NCI-H2171 (cell line): ENCODE measurements at regions not wholly inside any gene's neighbourhood (a gene's known extent, or its start where the extent isn't known, plus 50 kb on each side); places are given as distances from the start of the nearest gene placed in this dataset.
"Not testable (repeated sequence)": the region's sequence is repeated elsewhere in the genome, so short reads cannot be mapped to it uniquely, and the experiment has no call there.

ENCODE experiments used
- DNase-seq: peaks from one replicate; lab custom pipeline; 2025; lab: John Stamatoyannopoulos, UW

DNA sequence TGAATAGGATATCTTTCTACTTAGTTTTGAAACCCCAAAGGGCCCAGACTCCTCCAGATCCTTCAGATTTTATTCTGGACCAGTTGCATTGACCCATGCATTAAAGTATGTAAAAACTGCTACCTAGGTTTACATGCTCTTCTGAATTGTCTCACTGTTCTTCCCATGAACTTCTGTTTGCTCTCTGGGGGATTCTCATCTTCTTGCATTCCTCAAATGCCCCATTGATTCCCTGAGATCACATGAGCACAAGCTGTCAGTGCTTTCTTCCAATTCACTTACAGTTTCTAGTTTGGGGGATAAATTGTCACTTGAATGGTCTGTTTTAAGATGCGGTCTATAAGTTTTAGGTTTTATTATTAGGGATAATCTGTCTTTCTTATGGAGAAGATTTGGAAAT lies 188.9 kb upstream of the KIF2B start:
- no peak for DNase-seq

DNA sequence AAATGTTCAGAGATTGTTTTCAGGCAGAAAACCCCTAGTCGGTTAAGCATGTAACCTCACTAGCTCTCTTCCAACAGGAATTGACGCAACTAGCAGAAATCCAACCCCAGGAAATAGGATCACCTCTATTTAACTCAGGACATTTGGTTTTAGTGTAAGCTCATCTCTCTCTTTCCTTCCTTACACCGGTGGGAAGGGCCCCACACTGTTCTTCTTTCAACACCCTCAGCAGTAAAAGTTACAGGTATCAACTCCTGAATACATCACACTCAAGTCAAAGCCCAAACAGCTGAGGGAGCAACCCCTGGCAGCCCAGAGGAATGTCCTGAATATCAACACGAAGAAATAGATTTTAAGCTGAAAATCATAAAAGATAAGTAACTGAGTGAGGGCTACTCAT lies 191.2 kb upstream of the KIF2B start:
- DNase-seq, result no peak

DNA sequence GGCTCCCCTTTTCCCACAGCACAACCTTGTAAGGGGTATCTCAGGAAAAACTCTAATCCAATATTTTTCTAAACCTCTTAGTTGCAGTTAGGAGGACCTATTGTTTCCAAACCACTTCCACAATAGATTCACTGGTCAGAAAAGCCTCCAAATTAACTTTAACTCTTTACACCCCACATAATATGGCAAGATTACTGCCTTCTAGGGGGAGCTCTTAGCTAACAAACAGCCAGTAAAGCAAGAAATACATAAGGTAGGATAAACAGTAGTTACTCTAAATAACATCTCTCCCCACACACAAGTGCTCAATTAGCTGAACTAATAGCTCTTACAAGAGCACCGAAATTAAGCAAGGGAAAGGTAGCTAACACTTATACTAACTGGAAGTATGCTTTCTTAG lies 192.1 kb upstream of the KIF2B start:
- no peak for DNase-seq

DNA sequence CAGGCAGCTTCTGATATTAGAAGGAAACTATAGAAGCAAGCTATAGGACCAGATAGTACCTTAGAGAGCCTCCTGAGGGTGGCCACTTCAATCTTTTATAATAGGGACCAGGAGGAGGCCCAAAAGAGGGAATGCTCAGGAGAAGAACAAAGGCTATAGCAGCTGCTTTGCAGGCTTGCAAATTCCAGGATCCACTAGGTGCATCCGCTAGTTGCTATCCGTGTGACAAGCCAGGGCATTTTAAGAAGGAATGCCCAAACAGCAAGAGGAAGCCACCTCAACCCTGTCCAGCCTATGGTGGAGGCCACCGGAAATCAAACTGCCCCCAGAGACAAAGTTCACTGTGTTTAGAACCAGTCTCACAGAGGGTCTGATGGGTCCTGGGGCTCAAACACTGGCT lies 192.6 kb upstream of the KIF2B start:
- DNase-seq, result no peak

DNA sequence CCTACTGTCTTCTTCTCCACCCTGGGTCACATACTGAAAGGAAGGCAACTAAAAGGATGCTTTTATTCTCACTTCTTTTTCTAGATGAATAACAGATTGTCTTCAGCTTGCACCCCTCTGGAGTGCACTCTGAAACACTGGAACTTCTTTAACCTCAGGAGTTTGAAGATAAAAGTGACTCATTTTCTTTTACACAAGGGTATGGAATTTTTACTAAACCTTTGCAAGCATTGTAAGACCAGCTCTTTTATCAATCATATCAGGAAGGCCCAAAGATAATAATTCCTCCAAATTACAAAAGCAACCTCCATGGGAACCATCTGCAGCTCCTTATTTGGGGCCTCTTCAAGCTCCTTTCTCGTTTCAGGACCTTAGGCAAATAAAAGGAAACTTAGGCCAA lies 193.5 kb upstream of the KIF2B start:
- no peak for DNase-seq

DNA sequence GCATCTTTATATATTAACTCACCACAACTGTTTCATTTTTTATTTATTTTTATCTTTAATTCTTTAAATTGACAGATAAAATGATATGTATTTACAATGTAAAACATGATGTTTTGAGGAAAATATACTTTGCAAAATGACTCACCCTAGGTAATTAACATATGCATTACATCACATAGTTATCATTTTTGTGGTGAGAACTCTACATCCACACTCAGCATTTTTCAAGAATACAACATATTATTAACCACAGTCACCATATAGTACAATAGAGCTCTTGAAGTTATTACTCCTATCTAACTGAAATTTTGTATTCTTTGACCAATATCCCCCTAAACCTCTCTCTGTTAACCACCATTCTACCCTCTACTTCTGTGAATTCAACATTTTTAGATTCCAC lies 194.7 kb upstream of the KIF2B start:
- no peak for DNase-seq

DNA sequence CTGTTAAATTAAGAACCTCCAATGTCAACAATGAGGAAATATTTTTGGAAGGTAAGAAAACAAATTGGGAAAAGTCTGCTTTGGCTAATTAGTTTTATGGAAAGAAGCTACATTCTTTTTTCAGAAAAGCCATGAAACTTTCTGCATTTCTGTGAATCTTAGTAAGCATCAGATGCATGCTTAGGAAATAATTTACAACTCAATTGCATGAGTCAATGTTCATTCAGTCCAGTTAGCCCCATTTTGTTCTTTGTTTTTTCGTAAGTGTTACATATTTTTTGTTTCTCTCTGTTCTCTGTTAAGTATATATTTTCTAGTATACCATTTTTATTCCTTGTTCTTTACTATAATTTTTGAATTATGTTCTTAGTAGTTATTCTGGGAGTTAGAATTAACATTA lies 195.2 kb upstream of the KIF2B start:
- no peak for DNase-seq

DNA sequence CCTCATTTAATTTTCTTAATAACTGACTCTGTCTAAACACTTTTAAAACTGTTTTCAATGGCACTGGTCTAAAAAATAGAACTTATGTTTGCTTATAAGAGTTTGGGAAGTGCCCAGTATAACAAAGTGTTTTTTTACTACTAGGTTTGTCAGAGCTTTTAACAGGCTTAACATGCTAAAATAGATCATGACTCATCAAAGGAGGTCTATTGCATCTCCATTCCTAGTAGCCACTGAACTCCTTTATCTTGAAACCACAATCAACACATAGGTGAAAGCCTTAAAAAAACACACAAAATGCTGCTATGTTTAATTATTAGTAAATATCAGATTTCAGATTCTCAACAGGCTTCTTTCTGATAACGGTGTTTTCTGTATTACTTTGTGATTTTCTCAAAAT lies 196.4 kb upstream of the KIF2B start:
- no peak for DNase-seq

DNA sequence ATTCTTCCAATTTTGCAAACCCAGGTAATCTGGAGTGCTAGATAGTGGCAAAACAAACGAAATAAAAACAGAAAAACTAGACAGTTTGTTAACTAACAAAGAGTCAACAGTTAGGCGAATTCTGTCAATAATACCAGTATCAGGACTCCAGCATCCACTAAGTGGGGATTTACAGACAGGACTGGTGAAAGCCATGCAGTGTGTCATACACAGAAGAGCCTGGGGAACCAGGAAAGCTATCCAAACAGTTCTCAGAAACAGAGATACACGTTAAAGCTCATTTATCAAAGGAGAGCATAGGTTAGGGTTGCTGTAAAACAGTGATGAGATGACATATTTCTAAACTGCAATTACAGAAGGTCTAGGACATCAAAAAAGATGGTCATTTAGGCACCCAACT lies 203.7 kb upstream of the KIF2B start:
- DNase-seq, result no peak

DNA sequence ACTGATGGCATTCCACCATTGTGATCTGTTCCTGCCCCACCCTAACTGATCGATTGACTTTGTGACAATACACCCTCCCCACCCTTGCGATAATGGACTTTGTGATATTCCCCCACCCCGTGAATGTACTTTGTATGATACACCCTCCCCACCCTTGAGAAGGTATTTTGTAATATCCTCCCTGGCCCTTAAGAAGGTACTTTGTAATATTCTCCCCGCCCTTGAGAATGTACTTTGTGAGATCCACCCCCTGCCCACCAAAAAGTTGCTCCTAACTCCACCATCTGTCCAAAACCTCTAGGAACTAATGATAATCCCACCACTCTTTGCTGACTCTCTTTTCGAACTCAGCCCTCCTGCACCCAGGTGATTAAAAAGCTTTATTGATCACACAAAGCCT lies 214.5 kb upstream of the KIF2B start:
- DNase-seq, result not testable (repeated sequence)

DNA sequence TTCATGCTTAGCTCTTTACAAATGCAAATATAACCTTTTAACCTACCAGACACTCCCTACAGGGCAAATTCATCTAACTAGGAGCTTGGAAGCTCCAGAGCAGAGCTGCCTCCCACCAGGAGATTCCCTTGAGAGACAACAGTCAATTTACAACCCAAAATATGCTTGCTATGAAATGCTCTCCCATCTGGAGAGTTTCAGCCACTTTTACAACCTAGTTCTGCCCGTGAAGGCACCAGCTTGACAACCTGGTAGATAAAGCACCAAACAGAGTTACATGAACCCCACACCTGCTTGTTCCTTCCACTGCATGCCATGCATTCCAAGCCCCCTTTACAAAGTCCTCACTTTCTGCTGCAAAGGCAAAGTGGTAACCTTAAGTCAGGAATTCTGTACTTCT lies 215.3 kb upstream of the KIF2B start:
- no peak for DNase-seq

DNA sequence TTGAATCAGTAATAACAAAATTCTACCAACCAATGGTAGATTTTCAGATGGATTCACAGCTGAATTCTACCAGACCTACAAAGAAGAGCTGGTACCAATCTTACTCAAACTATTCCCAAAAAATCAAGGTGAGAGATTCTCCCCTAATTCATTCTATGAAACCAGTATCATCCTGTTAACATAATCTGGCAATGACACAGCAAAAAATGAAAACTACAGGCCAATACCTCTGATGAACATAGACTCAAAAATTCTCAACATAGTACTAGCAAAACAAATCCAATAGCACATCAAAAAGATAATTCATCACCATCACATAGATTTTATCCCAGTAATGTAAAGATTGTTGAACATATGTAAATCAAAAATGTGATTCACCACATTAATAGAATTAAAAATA lies 234.4 kb upstream of the KIF2B start:
- no peak for DNase-seq

DNA sequence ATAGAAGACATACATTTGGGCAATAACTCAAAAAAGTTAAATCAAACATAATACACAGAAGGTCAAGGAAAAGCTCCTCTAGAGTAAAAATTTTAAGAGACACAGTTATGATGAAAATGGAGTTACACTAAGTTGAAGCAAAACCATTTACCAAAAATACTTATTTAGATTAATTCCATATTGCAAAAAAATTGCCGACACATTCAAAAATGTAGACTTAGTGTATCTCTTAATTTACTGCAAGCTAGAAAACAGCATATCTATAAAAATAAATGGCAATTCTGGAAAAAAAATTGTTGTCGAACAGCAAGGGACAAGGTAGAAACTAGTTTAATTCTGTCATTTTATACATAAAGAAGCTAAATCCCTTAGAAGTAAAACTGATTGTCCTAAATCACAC lies 248.7 kb upstream of the KIF2B start:
- DNase-seq, result no peak

DNA sequence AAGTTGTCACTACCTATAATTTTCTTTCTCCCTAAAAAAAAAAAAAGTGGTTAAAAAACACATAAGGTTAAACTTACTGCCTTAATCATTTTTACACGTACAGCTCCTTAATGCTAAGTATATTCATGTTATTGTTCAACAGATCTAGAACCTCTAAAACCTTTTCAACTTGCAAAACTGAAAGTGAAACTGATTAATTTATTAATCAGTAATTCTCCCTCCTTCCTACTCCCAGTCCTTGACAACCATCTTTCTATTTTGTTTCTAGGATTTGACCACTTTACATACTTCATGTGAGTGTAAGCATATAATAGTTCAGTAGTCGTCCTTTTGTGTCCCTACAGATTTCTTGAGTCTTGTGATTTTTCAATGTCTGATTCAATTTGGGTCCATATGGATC lies 251.4 kb upstream of the KIF2B start:
- no peak for DNase-seq

DNA sequence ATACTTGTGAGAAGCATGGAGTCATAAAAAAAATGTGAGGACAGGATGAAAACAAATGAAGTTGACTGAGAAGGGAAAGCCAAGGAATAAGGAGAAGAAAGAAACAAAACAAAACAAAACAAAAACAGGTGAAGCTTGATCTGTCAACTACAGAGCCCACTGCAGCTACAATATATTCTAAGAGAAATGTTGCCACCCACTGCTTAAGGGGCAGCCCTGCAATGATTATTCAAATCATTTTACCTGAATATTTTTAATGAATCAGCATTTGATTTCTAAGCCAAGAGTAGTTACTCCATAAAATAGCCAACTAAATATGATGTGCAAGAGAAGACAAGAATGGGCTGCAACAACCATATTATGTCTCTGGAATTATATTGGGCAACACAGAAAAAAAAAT lies 252.0 kb upstream of the KIF2B start:
- no peak for DNase-seq

DNA sequence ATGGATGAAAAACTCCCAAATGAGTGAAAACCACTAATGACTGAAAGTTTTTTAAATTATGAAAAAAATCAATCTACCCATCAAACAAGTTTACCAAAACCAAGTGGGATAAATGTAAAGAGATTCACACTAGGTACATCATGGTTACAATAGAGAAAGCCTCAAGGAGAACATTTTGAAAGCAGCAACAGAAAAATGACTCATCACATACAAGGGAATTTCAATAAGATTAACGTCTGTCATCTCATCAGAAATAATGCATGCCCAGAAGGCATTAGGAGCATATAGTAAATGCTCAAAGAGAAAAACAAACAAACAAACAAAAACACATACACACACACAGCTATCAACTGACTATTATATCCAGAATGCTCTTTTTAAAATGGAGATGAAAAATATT lies 261.8 kb upstream of the KIF2B start:
- DNase-seq, result no peak

DNA sequence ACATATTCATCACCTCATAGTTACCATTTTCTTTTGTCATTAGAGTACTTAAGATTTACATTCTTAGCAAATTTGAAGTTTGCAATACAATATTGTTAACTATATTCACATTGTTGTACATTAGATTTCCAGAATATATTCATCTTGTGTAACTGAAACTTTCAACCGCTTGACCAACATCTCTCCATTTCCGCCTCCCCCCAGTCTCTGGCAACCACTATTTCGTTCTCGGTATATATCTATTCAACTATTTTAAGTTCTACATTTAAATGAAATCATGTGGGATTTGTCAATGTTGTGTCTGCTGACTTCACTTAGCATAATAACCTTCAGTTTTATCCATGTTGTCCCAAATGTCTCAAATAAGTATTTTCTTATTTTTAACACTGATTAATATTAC lies 274.5 kb upstream of the KIF2B start:
- DNase-seq, result no peak

DNA sequence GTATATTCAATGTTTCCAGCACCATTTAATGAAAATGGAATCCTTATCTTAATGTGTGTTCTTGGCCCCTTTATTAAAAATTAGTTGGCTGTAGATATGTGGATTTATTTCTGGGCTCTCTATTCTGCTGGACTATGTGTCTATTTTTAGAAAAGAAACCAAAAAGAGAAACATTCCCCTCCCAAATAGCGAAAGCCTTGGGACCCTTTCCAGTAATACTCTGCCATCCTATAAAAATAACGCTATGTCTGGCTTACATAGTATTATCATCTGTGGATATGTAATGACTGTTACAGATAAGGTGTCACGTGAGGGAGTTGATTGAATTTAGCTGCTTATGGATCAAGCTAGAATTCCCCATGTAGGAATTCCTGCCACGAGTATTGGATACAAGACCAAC lies 279.3 kb upstream of the KIF2B start:
- DNase-seq, result no peak

DNA sequence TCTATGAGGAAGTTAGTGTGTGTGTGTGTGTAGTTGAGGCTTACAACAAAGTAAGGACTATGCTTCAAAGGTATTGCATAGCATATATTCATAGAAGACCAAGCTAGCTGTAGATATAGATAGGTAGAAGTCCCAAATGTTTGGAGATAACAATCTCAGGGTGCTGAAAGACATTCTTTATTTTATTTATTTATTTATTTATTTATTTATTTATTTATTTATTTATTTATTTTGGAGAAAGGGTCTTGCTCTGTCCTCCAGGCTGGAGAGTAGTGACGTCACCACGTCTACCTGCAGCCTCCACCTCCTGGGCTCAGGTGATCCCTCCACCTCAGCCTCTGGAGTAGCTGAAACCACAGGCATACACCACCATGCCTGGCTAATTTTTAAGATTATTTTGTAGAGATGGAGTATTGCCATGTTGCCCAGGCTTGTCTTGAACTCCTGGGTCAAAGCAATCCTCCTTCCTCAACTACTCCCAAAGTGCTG lies 284.6 kb upstream of the KIF2B start:
- no peak for DNase-seq

DNA sequence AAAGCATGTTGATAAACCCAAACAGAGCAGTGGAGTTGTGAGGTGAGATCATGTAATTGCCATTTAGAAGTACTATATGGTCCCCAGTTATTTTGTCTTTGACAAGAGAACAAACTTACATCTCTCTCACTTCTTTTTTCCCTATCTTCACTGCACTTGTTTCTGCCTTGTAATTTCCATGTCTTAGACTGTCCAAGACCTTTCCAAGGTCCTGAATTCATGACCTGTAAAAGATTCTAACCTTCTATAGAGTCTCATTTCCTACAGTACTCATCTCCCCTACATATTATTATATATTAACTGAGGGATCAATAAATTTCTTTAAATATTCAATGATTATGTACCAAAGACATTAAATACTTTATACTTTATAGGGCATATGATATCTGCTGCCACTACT lies 295.3 kb upstream of the KIF2B start:
- no peak for DNase-seq

DNA sequence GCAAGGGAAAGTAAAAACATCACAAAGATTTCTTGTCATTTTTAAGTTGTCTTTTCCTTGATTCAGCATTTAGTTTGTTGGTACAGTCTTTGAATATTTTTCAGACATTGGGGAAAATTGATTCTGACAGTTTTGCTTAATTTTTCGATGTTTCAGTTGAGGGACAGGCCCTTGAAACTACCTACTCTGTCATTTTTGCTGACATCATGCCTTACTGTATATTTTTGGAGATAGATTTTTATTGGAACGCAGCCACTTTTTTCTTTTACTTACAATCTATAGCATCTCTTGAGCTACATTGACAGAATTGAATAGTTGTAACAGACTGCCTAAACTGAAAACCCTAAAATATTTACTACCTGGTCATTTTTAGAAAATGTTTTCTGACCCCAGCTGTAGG lies 297.1 kb upstream of the KIF2B start:
- DNase-seq, result no peak

DNA sequence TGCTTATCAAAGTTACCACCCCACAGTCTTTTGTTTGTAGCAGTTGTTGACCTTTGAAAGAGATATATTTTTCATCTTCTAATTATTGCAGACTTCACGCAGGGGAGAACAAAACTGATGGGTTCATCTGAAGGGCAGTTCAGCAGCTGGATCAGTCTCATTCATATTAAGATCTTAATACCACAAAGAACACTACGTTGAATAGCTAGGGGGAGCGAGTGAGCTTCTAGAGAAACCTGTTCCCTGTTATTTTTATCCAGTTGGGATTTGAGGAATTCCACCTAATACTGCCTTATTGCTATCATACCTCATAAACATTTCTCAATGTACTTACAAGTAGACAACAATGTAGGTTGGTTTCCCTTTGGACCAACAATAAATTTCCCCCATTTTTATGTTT lies 306.1 kb upstream of the KIF2B start:
- no peak for DNase-seq

DNA sequence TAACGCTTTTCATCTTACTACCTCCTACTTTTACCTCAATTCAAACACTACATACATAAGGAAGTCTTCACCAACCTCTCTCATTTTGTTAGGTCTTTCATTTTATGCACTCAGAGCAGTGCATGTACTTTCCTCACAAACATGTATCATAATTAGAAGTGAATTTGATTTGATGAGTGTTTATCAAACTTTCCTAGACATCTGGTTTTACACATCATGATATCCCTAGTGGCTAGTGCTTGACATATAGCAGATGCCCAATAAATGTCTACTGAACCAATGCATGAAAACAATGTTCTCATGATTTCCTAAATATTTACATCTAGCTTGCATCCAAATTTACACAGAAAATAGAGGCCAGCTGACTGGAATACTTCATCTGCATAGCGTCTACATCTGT lies 323.4 kb upstream of the KIF2B start:
- DNase-seq, result no peak

DNA sequence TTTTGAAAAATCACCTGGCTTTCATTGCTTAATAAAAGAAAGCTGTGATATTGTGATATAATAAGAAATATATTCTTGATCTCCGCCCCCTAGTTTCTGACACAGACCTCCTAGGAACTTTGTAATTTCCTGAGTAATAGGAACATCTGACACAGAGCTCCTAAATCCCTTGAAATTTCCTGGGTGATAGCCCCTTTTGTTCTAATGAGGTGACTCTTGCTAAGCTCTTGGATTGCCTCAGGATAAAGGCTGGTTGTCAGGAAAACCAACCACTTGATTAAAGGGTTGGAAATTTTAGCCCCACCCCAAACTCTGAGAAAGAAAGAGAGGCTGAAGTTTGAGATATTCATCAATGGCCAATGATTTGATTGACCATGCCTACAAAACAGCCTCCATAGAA lies 326.4 kb upstream of the KIF2B start:
- no peak for DNase-seq

DNA sequence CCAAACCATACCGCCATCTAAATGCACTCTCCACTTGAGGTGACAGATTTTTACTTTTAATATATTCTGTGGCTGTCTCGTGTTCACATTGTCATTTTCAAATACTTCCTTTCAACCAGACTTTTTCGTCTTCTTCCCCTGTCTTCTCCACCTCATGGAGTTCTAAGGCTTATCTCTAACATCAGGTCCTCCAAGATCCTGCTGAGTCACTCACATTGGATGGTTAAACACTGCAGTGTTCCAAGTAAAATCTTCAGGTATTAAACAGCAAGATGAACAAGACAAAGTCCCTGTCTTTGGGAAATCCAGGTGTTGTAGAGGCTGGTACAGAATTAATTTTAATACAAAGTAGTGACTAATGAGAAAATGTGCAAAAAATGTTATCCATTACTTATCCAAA lies 330.2 kb upstream of the KIF2B start:
- DNase-seq, result no peak
